K562 (cell line): ENCODE measurements at regions not wholly inside any gene's neighbourhood (a gene's known extent, or its start where the extent isn't known, plus 50 kb on each side); places are given as distances from the start of the nearest gene placed in this dataset.
A peak's percentile ranks its signal among the peaks of the same experiment; 100 is the strongest.

ENCODE experiments used
- ARID3A ChIP-seq: IDR thresholded peaks from 2 replicates; pipeline ENCODE4 v1.6.1; 2012; ENCODE audit warnings: low read depth, low read length, improper control_type of control experiment, borderline replicate concordance
- E2F1 ChIP-seq: sonication (generic); formaldehyde crosslinking; IDR thresholded peaks from 2 replicates; pipeline ENCODE4 v1.8.1; 2023; ENCODE audit warnings: mild to moderate bottlenecking, missing genetic modification reagents, moderate library complexity
- E4F1 ChIP-seq: fragments of 250-450 bp; sonication (Bioruptor Pico); IDR thresholded peaks from 2 replicates; pipeline ENCODE4 v1.5.0; 2021; ENCODE audit warnings: mild to moderate bottlenecking, borderline replicate concordance
- EP300 ChIP-seq: IDR thresholded peaks from 2 replicates; pipeline ENCODE4 v1.6.1; 2012; ENCODE audit warnings: low read length, improper control_type of control experiment
- EZH2 ChIP-seq: IDR thresholded peaks from 2 replicates; pipeline ENCODE4 v1.6.1; 2012; ENCODE audit warnings: low read depth, mild to moderate bottlenecking, inconsistent platforms, low read length, borderline replicate concordance
- KDM4B ChIP-seq, 2 experiments: fragments of 450-650 bp in 1 of 2; sonication (generic) in 1 of 2; IDR thresholded peaks; 2 replicates each; pipeline ENCODE4 v1.6.1; 2016 to 2017; ENCODE audit warnings: borderline replicate concordance in 2 of 2, antibody characterized with exemption in 1 of 2, low read depth in 1 of 2, mild to moderate bottlenecking in 1 of 2
- MBD1 ChIP-seq: fragments of 250-450 bp; sonication (Bioruptor Pico); IDR thresholded peaks from 2 replicates; pipeline ENCODE4 v1.8.0; 2022; ENCODE audit warnings: inconsistent platforms
- NFXL1 ChIP-seq: fragments of 450-650 bp; formaldehyde crosslinking; IDR thresholded peaks from 2 replicates; pipeline ENCODE4 v1.4.0; 2021; ENCODE audit warnings: mild to moderate bottlenecking
- SPI1 ChIP-seq: IDR thresholded peaks from 2 replicates; pipeline ENCODE4 v1.6.1; 2011; ENCODE audit warnings: low read depth, low read length, control low read depth, borderline replicate concordance
- TCF15 ChIP-seq: fragments of 250-450 bp; sonication (Bioruptor Pico); IDR thresholded peaks from 2 replicates; pipeline ENCODE4 v1.8.0; 2022; ENCODE audit warnings: moderate library complexity, mild to moderate bottlenecking, inconsistent platforms
- TCFL5 ChIP-seq: fragments of 250-450 bp; sonication (Bioruptor Pico); conservative IDR thresholded peaks from 2 replicates; pipeline ENCODE4 v1.6.1; 2021; ENCODE audit warnings: mild to moderate bottlenecking, moderate library complexity, matching md5 sums
- UBTF ChIP-seq, 2 experiments: IDR thresholded peaks; 2 replicates each; pipeline ENCODE4 v1.6.1; 2012; ENCODE audit warnings: improper control_type of control experiment in 2 of 2, low read depth in 2 of 2, low read length in 2 of 2, borderline replicate concordance in 1 of 2
- XRCC3 ChIP-seq: fragments of 450-650 bp; IDR thresholded peaks from 2 replicates; pipeline ENCODE4 v1.6.1; 2017; ENCODE audit warnings: mild to moderate bottlenecking, moderate library complexity
- ZBTB12 ChIP-seq: fragments of 250-450 bp; sonication (Bioruptor Pico); IDR thresholded peaks from 2 replicates; pipeline ENCODE4 v1.4.0; 2020
- ZNF174 ChIP-seq: fragments of 250-450 bp; sonication (Bioruptor Pico); IDR thresholded peaks from 2 replicates; pipeline ENCODE4 v1.4.0; 2020; ENCODE audit warnings: mild to moderate bottlenecking

GRCh38 chr22:49657275-49657973 lies 170.2 kb downstream of the BRD1 start (continued):
- TF ChIP-seq TCFL5 (CRISPR knock-in tag) = no peak
- TF ChIP-seq EZH2 = no peak
- TF ChIP-seq TCF15 (CRISPR knock-in tag) = no peak
- no peak for TF ChIP-seq EP300
- no peak for TF ChIP-seq XRCC3
- 0 out of 2 replicates have a peak, but pooled peaks have one; percentile 11 for TF ChIP-seq ZBTB12
- TF ChIP-seq E4F1 (CRISPR knock-in tag) = no peak
- TF ChIP-seq UBTF (IDR thresholded peaks at IDR 0.05; ENCODE audit: borderline replicate concordance in 1 of 2, low read depth in 2 of 2, low read length in 2 of 2) = no peak
- no peak for TF ChIP-seq KDM4B (IDR thresholded peaks at IDR 0.05; ENCODE audit: borderline replicate concordance in 2 of 2, low read depth in 1 of 2)
- no peak for TF ChIP-seq E2F1 (CRISPR knock-in tag)
- no peak for TF ChIP-seq ZNF174 (CRISPR knock-in tag)
- TF ChIP-seq MBD1 (CRISPR knock-in tag) = no peak
- TF ChIP-seq SPI1 = peak; percentile 57; the same call in 1 of the 2 replicates
- TF ChIP-seq NFXL1 = no peak
- no peak for TF ChIP-seq ARID3A
